BJ (cell line): ENCODE measurements at regions not wholly inside any gene's neighbourhood (a gene's known extent, or its start where the extent isn't known, plus 50 kb on each side); places are given as distances from the start of the nearest gene placed in this dataset.

ENCODE experiments used
- CTCF ChIA-PET: fragments of 350-600 bp; formaldehyde crosslinking; extraction: SDS; loops from one replicate; lab custom pipeline; 2021; ENCODE audit warnings: antibody characterized with exemption, inconsistent platforms; lab: Yijun Ruan, JAX
- POLR2A ChIA-PET: fragments of 300-600 bp; sonication (Branson Sonifier 250); formaldehyde crosslinking; extraction: SDS; loops from one replicate; lab custom pipeline; 2021; ENCODE audit warnings: antibody characterized with exemption; lab: Charles Lee
- DNase-seq: peaks from one replicate; pipeline ENCODE4 v3.0.0-alpha.2; 2011; ENCODE audit warnings: low read depth
- H3K27me3 ChIP-seq: 2 replicates; pipeline ENCODE4 v1.6.0; 2011; ENCODE audit warnings: low read length; ENCODE audit not compliant: control insufficient read depth, insufficient read depth
- H3K36me3 ChIP-seq: 2 replicates; pipeline ENCODE4 v1.5.1; 2011; ENCODE audit warnings: low read length; ENCODE audit not compliant: control insufficient read depth, insufficient read depth
- H3K4me3 ChIP-seq: 2 replicates; pipeline ENCODE4 v1.5.1; 2011; ENCODE audit warnings: low read depth, mild to moderate bottlenecking, control low read depth, low read length
- CTCF ChIP-seq: IDR thresholded peaks from 2 replicates; pipeline ENCODE4 v1.5.1; 2011; ENCODE audit warnings: low read depth, mild to moderate bottlenecking, control low read depth, inconsistent platforms, low read length, moderate library complexity; ENCODE audit not compliant: insufficient read depth

DNA sequence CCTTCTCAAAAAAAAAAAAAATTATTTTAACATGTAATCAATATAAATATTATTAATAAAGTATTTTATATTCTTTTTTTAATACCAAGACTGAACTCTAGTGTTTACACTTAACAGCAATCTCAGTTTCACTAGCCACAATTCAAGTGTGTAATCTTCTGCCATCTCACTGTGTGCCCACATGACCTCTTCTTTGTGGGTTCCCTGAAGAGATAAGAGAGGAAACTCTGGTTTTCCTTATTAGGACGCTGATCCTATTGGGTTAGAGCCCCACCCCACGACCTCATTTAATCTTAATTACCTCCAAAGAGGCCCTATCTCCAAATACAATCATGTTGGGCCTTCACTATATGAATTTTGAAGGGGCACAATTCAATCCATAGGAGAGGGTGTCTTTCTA, 177.6 kb downstream of the STK31 start:
- TF ChIP-seq CTCF: no peak
- no peak for DNase-seq
- no peaks in the 10 kb centered on the region for H3K36me3 ChIP-seq
- ChIA-PET CTCF (no interaction called here), POLR2A (no interaction called here)
- no peak overlapping the region for H3K4me3 ChIP-seq
- 0 out of 2 replicates have a peak, but pooled peaks cover 1% of the 10 kb centered on the region for H3K27me3 ChIP-seq

- ChIA-PET CTCF (interaction anchor here (0.6 kb wide), 1 partner anchor 1328 kb away, joined by 3 read pairs; no protein-coding TSS in a partner anchor), POLR2A (no interaction called here)
- DNase-seq: no peak
- H3K36me3 ChIP-seq: no peaks in the 10 kb centered on the region
- TF ChIP-seq CTCF: no peak
- no peak overlapping the region for H3K4me3 ChIP-seq
- H3K27me3 ChIP-seq: 0 out of 2 replicates have a peak, but pooled peaks cover 1% of the 10 kb centered on the region
Measured at GRCh38 chr7:23888958-23889357, 178.9 kb downstream of the STK31 start.

- ChIA-PET CTCF (interaction anchor here (0.8 kb wide), 1 partner anchor 25 kb away, joined by 3 read pairs; no protein-coding TSS in a partner anchor), POLR2A (no interaction called here)
- DNase-seq: no peak
- H3K27me3 ChIP-seq: 0 out of 2 replicates have a peak, but pooled peaks cover 1% of the 10 kb centered on the region
- TF ChIP-seq CTCF: no peak
- no peaks in the 10 kb centered on the region for H3K36me3 ChIP-seq
- no peak overlapping the region for H3K4me3 ChIP-seq
Measured at GRCh38 chr7:23889566-23889965, 179.5 kb downstream of the STK31 start.

DNA sequence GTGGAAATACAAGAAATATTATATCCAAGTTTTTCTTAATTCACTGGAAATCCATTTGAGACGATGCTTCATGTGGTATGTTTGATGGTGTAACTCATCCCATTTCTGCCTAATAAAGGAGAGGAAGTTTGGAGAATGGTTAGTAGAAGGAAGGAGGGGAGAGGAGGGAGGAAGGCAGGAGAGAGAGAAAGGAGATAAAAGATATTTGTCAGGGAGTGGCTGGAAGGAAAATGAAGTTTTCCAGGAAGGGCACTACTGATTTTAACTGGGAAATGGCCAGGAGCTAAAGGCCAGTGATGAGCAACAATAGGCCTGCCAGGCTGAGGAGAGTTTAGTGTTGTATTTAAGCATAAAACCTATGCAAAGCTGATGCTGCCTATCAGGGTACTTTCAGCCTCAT, 182.0 kb downstream of the STK31 start:
- Histone ChIP-seq H3K4me3 (no peak overlapping the region), H3K27me3 (no peaks in the 10 kb centered on the region), H3K36me3 (no peaks in the 10 kb centered on the region)
- ChIA-PET POLR2A (no interaction called here), CTCF (no interaction called here)
- no peak for DNase-seq
- TF ChIP-seq CTCF: no peak

GRCh38 chr7:23893176-23893941, 183.3 kb downstream of the STK31 start:
- ChIA-PET POLR2A (interaction anchor here (0.7 kb wide), 1 partner anchor 184 kb away, joined by 3 read pairs; no protein-coding TSS in a partner anchor), CTCF (interaction anchor here (1.0 kb wide), 1 partner anchor 45 kb away, joined by 3 read pairs; no protein-coding TSS in a partner anchor)
- TF ChIP-seq CTCF: no peak
- Histone ChIP-seq H3K4me3 (no peak overlapping the region), H3K27me3 (no peaks in the 10 kb centered on the region), H3K36me3 (no peaks in the 10 kb centered on the region)
- DNase-seq: no peak
